OCI-LY3 (cell line): ENCODE measurements at regions not wholly inside any gene's neighbourhood (a gene's known extent, or its start where the extent isn't known, plus 50 kb on each side); places are given as distances from the start of the nearest gene placed in this dataset.

ENCODE experiments used
- EZH2phosphoT487 ChIP-seq: fragments of 200-600 bp; shearing (Covaris generic); IDR thresholded peaks from 2 replicates; pipeline ENCODE4 v1.6.1; 2018; ENCODE audit warnings: antibody characterized with exemption, mixed run types, low read depth
- TF ChIP-seq, protein P1 (sequence below): fragments of 200-600, 300-600 bp; sonication (generic); IDR thresholded peaks from 2 replicates; pipeline ENCODE4 v1.5.1; 2014; ENCODE audit warnings: antibody characterized with exemption, low read length, low read depth

DNA sequence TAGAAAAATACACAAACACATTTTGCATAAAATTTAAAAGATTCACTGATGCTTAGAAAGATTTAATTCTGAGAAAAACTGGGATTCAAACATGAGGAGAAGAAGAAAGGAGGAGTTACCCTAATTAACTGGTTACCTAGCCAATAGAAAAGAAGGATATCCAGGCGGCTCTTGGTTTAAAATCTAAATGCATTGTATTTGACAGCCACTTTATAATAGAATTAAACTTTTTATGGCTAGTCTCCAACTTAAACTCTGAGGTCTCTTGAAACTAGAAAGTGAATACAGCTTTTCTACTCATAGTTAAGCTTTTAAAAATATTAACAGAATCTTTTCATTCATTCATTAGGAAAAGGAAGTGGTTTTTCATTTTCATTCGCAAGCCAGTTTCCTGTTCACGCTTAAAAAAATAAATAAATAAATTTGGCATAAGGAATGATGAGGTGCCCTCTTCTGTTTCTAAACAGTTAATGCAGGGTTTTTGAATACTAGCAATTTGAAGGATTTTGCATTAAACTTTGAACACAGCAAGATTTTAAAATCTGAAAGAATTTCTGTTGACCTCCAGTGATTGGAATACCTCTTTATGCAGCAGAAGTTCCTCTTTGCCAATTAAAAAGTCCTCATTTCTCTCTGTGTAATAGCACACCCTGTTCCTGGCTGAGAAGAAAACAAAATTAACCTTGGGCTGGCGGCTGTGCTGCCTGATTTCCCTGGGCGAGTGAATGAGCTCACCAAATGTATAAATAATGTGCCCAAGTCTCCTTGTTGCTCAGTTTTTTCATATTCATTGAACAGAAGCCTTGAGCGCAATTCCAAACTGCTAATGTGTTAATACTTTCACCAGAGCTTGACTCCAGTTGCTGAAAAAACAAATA is 105.1 kb downstream of the ZMAT3 start:
- TF ChIP-seq, protein P1, sequence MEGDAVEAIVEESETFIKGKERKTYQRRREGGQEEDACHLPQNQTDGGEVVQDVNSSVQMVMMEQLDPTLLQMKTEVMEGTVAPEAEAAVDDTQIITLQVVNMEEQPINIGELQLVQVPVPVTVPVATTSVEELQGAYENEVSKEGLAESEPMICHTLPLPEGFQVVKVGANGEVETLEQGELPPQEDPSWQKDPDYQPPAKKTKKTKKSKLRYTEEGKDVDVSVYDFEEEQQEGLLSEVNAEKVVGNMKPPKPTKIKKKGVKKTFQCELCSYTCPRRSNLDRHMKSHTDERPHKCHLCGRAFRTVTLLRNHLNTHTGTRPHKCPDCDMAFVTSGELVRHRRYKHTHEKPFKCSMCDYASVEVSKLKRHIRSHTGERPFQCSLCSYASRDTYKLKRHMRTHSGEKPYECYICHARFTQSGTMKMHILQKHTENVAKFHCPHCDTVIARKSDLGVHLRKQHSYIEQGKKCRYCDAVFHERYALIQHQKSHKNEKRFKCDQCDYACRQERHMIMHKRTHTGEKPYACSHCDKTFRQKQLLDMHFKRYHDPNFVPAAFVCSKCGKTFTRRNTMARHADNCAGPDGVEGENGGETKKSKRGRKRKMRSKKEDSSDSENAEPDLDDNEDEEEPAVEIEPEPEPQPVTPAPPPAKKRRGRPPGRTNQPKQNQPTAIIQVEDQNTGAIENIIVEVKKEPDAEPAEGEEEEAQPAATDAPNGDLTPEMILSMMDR: peak; percentile 73
- TF ChIP-seq EZH2phosphoT487: no peak
